B cell (primary cell): ENCODE measurements at regions not wholly inside any gene's neighbourhood (a gene's known extent, or its start where the extent isn't known, plus 50 kb on each side); places are given as distances from the start of the nearest gene placed in this dataset.

Experiments
- ATAC-seq: fragments of 200-7000 bp; cut with Tn5 transposase; one replicate; pipeline ENCODE4 v1.10.0; 2021; ENCODE audit warnings: low read depth, mild to moderate bottlenecking, moderate number of reproducible peaks, moderate library complexity
- CTCF ChIA-PET: fragments of 350-600 bp; sonication (Branson Sonifier 250); formaldehyde crosslinking; loops from one replicate; lab custom pipeline; 2021; ENCODE audit warnings: antibody characterized with exemption, inconsistent platforms; lab: Charles Lee
- POLR2A ChIA-PET: fragments of 350-600 bp; sonication (Branson Sonifier 250); formaldehyde crosslinking; loops from one replicate; lab custom pipeline; 2021; ENCODE audit warnings: antibody characterized with exemption; lab: Charles Lee
- DNase-seq: peaks from one replicate; pipeline ENCODE4 v3.0.0; 2013
- H2AFZ ChIP-seq: 2 replicates; pipeline ENCODE4 v1.6.1; 2012; ENCODE audit warnings: mild to moderate bottlenecking, low read depth, low read length; ENCODE audit not compliant: insufficient read depth, poor library complexity, severe bottlenecking
- H3K27ac ChIP-seq, 2 donors: 1 replicate in 1 of 2; 2 replicates in 1 of 2; pipeline ENCODE4 v1.5.1; 2012 to 2013; ENCODE audit warnings: low read length in 2 of 2, mild to moderate bottlenecking in 2 of 2, moderate library complexity in 1 of 2
- H3K27me3 ChIP-seq, 4 experiments: fragments of 200-600 bp in 1 of 4; sonication (generic) in 1 of 4; replicated peaks in 1 of 4; 1 replicate in 2 of 4; 2 replicates in 2 of 4; pipeline versions ENCODE4 v1.6.1 to v1.7.0; 2013 to 2016; ENCODE audit warnings: low read length in 3 of 4, mild to moderate bottlenecking in 2 of 4, mixed read lengths in 1 of 4, moderate library complexity in 1 of 4; ENCODE audit not compliant: insufficient read depth in 4 of 4, control insufficient read depth in 3 of 4; ENCODE audit errors: control extremely low read depth in 1 of 4
- H3K36me3 ChIP-seq, 2 experiments: replicated peaks in 1 of 2; 1 replicate in 1 of 2; 2 replicates in 1 of 2; pipeline versions ENCODE4 v1.6.1 to v1.7.1; 2013; ENCODE audit warnings: low read length in 1 of 2; ENCODE audit not compliant: insufficient read depth in 2 of 2, control insufficient read depth in 1 of 2; ENCODE audit errors: control extremely low read depth in 1 of 2, extremely low read depth in 1 of 2
- H3K4me1 ChIP-seq, 2 donors: fragments of 200-600 bp in 1 of 2; sonication (generic) in 1 of 2; 1 replicate in 1 of 2; 2 replicates in 1 of 2; pipeline versions ENCODE4 v1.5.1 to v1.6.1; 2013 to 2017; ENCODE audit warnings: low read length in 2 of 2; ENCODE audit not compliant: control insufficient read depth in 2 of 2, insufficient read depth in 2 of 2
- H3K4me2 ChIP-seq: replicated peaks from 2 replicates; pipeline ENCODE3; 2012; ENCODE audit warnings: mild to moderate bottlenecking, low read depth, low read length; ENCODE audit not compliant: poor library complexity, severe bottlenecking
- H3K4me3 ChIP-seq, 5 experiments: fragments of 200-600 bp in 1 of 5; sonication (generic) in 1 of 5; 1 replicate in 3 of 5; 2 replicates in 2 of 5; pipeline versions ENCODE4 v1.5.1 to v1.7.0; 2011 to 2016; ENCODE audit warnings: low read length in 4 of 5, mild to moderate bottlenecking in 4 of 5, low read depth in 2 of 5, control low read depth in 1 of 5, moderate library complexity in 1 of 5; ENCODE audit not compliant: insufficient read depth in 1 of 5; ENCODE audit errors: control extremely low read depth in 1 of 5, extremely low read depth in 1 of 5
- H3K79me2 ChIP-seq: fragments of 200-600 bp; sonication (generic); one replicate; pipeline ENCODE4 v1.6.0; 2016; ENCODE audit warnings: low read length; ENCODE audit not compliant: control insufficient read depth, insufficient read depth
- H3K9ac ChIP-seq: fragments of 200-600 bp; sonication (generic); 2 replicates; pipeline ENCODE4 v1.6.1; 2017; ENCODE audit warnings: mild to moderate bottlenecking, low read length, moderate library complexity
- H3K9me3 ChIP-seq, 3 donors: one replicate each; pipeline versions ENCODE4 v1.6.1 to v1.7.1; 2013; ENCODE audit warnings: low read length in 2 of 3; ENCODE audit not compliant: control insufficient read depth in 2 of 3, insufficient read depth in 1 of 3; ENCODE audit errors: control extremely low read depth in 1 of 3
- H4K20me1 ChIP-seq: 2 replicates; pipeline ENCODE4 v1.6.0; 2012; ENCODE audit warnings: mild to moderate bottlenecking, low read length; ENCODE audit not compliant: insufficient read depth, control insufficient read depth, poor library complexity, severe bottlenecking
- H3K27ac Mint-ChIP-seq: one replicate; pipeline ENCODE4 v1.8.0; 2021; ENCODE audit warnings: mixed read lengths
- H3K27me3 Mint-ChIP-seq: one replicate; pipeline ENCODE4 v1.8.0; 2021; ENCODE audit warnings: mixed read lengths
- H3K4me1 Mint-ChIP-seq: one replicate; pipeline ENCODE4 v1.8.0; 2021; ENCODE audit warnings: mixed read lengths
- H3K4me3 Mint-ChIP-seq: one replicate; pipeline ENCODE4 v1.8.0; 2021; ENCODE audit warnings: mixed read lengths
- H3K9me3 Mint-ChIP-seq: one replicate; pipeline ENCODE4 v1.8.0; 2022; ENCODE audit warnings: mixed read lengths; ENCODE audit not compliant: insufficient read depth
- EZH2 ChIP-seq: IDR thresholded peaks from 2 replicates; pipeline ENCODE4 v1.6.1; 2012; ENCODE audit warnings: borderline replicate concordance, low read depth, mild to moderate bottlenecking, moderate library complexity, low read length; ENCODE audit not compliant: insufficient read depth, poor library complexity, severe bottlenecking
- WGBS: methylation state at CpG from one replicate; pipeline ENCODE4 v1.1.5; 2013; ENCODE audit warnings: missing lambda C conversion rate; ENCODE audit not compliant: insufficient coverage; 5-methylcytosine and 5-hydroxymethylcytosine counted together
- intact Hi-C: fragments of 100-400 bp; cut with micrococcal nuclease; formaldehyde crosslinking; loops from one replicate; pipeline ENCODE4 v1.10.0; 2022
- TF ChIP-seq, protein P1 (sequence below): fragments of 200-600 bp; IDR thresholded peaks from one replicate; pipeline ENCODE4 v1.8.0; 2022; ENCODE audit warnings: antibody characterized with exemption, mild to moderate bottlenecking

DNA sequence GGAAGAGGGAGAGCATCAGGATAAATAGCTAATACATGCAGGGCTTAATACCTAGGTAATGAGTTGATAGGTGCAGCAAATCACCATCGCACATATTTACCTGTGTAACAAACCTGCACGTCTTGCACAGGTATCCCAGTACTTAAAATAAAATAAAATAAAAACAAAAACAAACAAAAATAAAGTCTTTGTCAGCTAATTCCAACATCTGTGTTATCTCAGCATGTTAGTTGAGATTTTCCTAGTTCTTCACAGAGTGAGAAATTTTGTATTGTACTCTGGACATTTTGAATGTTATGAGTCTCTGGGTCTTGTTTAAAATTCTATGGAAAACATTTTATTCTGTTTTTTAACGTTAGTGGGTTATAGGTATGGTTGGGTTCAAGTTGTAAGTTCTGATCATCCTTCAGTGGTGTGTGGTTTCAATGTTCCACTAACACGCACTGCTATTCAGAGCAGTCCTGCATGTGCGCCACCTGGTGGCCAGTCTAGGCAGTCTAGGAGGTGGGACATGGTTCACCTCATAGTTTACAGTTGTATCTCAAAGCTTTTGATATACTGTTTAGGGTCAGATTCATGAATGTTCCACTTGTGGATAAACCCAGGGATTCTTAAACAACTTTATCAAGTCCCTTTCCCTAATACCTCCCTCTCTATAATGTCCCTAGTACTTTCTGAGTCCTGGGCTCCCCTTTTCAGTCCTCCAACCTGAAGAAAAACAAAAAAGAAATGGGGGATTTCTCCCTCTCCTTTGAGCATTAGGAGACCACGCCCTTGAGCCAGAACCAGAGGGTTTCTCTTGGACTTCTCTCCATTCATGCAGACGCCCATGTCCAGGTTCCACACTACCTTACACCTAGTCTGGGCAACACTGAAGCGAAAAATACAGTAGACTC, 213.4 kb upstream of the GATA6 start:
- POLR2A ChIA-PET, result no interaction called here
- peaks cover 21% of the 10 kb centered on the region for H3K27me3 Mint-ChIP-seq
- WGBS, result 39% methylated on average over 4 of the region's 8 CpGs

GRCh38 chr18:21958263-21958662, 211.1 kb upstream of the GATA6 start:
- intact Hi-C loops, result no loop called here
- Histone ChIP-seq H3K27ac (no peak overlapping the region), H3K79me2 (no peaks in the 10 kb centered on the region), H3K27me3 (no peaks in the 10 kb centered on the region), H4K20me1 (no peaks in the 10 kb centered on the region), H3K4me3 (no peak overlapping the region), H3K4me2 (no peak overlapping the region), H3K4me1 (no peaks in the 10 kb centered on the region), H3K9ac (no peak overlapping the region), H3K36me3 (no peaks in the 10 kb centered on the region), H3K9me3 (no peaks in the 10 kb centered on the region), H2AFZ (no peak overlapping the region)
- H3K27ac Mint-ChIP-seq, result no peak overlapping the region
- WGBS, result 85% methylated on average over 8 of the region's 8 CpGs
- no peaks in the 10 kb centered on the region for H3K4me1 Mint-ChIP-seq
- no peak overlapping the region for H3K4me3 Mint-ChIP-seq
- no peaks in the 10 kb centered on the region for H3K9me3 Mint-ChIP-seq
- DNase-seq (no peak), ATAC-seq (no peak)
- H3K27me3 Mint-ChIP-seq, result peaks cover 17% of the 10 kb centered on the region
- ChIA-PET CTCF (interaction anchor here (0.7 to 5.5 kb wide), 7 partner anchors 10 to 767 kb away, joined by 4 to 66 read pairs (median 6); no protein-coding TSS in a partner anchor), POLR2A (no interaction called here)
- no peak for TF ChIP-seq EZH2
- TF ChIP-seq, protein P1, sequence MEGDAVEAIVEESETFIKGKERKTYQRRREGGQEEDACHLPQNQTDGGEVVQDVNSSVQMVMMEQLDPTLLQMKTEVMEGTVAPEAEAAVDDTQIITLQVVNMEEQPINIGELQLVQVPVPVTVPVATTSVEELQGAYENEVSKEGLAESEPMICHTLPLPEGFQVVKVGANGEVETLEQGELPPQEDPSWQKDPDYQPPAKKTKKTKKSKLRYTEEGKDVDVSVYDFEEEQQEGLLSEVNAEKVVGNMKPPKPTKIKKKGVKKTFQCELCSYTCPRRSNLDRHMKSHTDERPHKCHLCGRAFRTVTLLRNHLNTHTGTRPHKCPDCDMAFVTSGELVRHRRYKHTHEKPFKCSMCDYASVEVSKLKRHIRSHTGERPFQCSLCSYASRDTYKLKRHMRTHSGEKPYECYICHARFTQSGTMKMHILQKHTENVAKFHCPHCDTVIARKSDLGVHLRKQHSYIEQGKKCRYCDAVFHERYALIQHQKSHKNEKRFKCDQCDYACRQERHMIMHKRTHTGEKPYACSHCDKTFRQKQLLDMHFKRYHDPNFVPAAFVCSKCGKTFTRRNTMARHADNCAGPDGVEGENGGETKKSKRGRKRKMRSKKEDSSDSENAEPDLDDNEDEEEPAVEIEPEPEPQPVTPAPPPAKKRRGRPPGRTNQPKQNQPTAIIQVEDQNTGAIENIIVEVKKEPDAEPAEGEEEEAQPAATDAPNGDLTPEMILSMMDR, result no peak

More for the DNA sequence above, 213.4 kb upstream of the GATA6 start:
- H2AFZ ChIP-seq, result peak overlapping the region; percentile 6
- intact Hi-C loops, result loop anchor here (1.0 kb wide), 1 partner anchor 136 kb away; no protein-coding TSS in a partner anchor
- CTCF ChIA-PET, result interaction anchor here (0.6 to 5.5 kb wide), 14 partner anchors 16 to 777 kb away, joined by 3 to 66 read pairs (median 3); no protein-coding TSS in a partner anchor
- Mint-ChIP-seq H3K4me1 (no peaks in the 10 kb centered on the region), H3K4me3 (no peak overlapping the region), H3K9me3 (no peaks in the 10 kb centered on the region), H3K27ac (no peak overlapping the region)
- no peak for TF ChIP-seq EZH2
- TF ChIP-seq, protein P1, result peak; percentile 94
- no peak overlapping the region for H3K9ac ChIP-seq
- no peak overlapping the region for H3K4me2 ChIP-seq
- DNase-seq (peak; percentile 74), ATAC-seq (peak; percentile 76)
- H3K4me1 ChIP-seq, result no peaks in the 10 kb centered on the region
- no peak overlapping the region for H3K4me3 ChIP-seq
- H3K27me3 ChIP-seq, result no peaks in the 10 kb centered on the region
- no peaks in the 10 kb centered on the region for H3K79me2 ChIP-seq
- no peaks in the 10 kb centered on the region for H3K9me3 ChIP-seq
- H4K20me1 ChIP-seq, result no peaks in the 10 kb centered on the region
- H3K36me3 ChIP-seq, result no peaks in the 10 kb centered on the region
- no peak overlapping the region for H3K27ac ChIP-seq
